Smooth muscle cell (in vitro differentiated cells): ENCODE measurements at regions not wholly inside any gene's neighbourhood (a gene's known extent, or its start where the extent isn't known, plus 50 kb on each side); places are given as distances from the start of the nearest gene placed in this dataset.
"Not testable (repeated sequence)": the region's sequence is repeated elsewhere in the genome, so short reads cannot be mapped to it uniquely, and the experiment has no call there.

ENCODE experiments used
- DNase-seq: peaks from one replicate; lab custom pipeline; 2025; ENCODE audit not compliant: unreplicated experiment; lab: John Stamatoyannopoulos, UW
- H2AFZ ChIP-seq: fragments of 200-600 bp; sonication (generic); 2 replicates; pipeline ENCODE4 v1.6.0; 2016; ENCODE audit warnings: antibody characterized with exemption, low read depth, mild to moderate bottlenecking
- H3F3A ChIP-seq: fragments of 200-600 bp; sonication (generic); 2 replicates; pipeline ENCODE4 v1.6.0; 2017; ENCODE audit warnings: antibody characterized with exemption, low read depth
- H3K27ac ChIP-seq: fragments of 200-600 bp; sonication (generic); 2 replicates; pipeline ENCODE4 v1.5.1; 2016; ENCODE audit warnings: low read depth, mild to moderate bottlenecking
- H3K27me3 ChIP-seq: fragments of 200-600 bp; sonication (generic); 2 replicates; pipeline ENCODE4 v1.6.1; 2016; ENCODE audit warnings: low read depth, mild to moderate bottlenecking
- H3K36me3 ChIP-seq: fragments of 200-600 bp; sonication (generic); 2 replicates; pipeline ENCODE4 v1.5.1; 2016; ENCODE audit warnings: low read depth
- H3K4me1 ChIP-seq: fragments of 200-600 bp; sonication (generic); 2 replicates; pipeline ENCODE4 v1.5.1; 2016; ENCODE audit warnings: low read depth
- H3K4me2 ChIP-seq: fragments of 200-600 bp; sonication (generic); 2 replicates; pipeline ENCODE4 v1.6.0; 2016; ENCODE audit warnings: mild to moderate bottlenecking
- H3K4me3 ChIP-seq: fragments of 200-600 bp; sonication (generic); 2 replicates; pipeline ENCODE4 v1.5.1; 2016; ENCODE audit warnings: mild to moderate bottlenecking
- H3K79me2 ChIP-seq: fragments of 200-600 bp; sonication (generic); 2 replicates; pipeline ENCODE4 v1.6.0; 2016; ENCODE audit warnings: low read depth, mild to moderate bottlenecking
- H3K9ac ChIP-seq: fragments of 200-600 bp; sonication (generic); 2 replicates; pipeline ENCODE4 v1.6.0; 2016; ENCODE audit warnings: low read depth
- H3K9me3 ChIP-seq: fragments of 200-600 bp; sonication (generic); replicated peaks from 2 replicates; pipeline ENCODE4 v1.5.1; 2016; ENCODE audit warnings: low read depth
- H4K20me1 ChIP-seq: fragments of 200-600 bp; sonication (generic); 2 replicates; pipeline ENCODE4 v1.6.0; 2016; ENCODE audit warnings: low read depth
- CTCF ChIP-seq: fragments of 200-600 bp; sonication (generic); IDR thresholded peaks from 2 replicates; pipeline ENCODE4 v1.5.1; 2017; ENCODE audit warnings: borderline replicate concordance, mild to moderate bottlenecking, antibody characterized with exemption; ENCODE audit not compliant: insufficient read depth, poor library complexity, severe bottlenecking
- WGBS: methylation state at CpG from one replicate; pipeline ENCODE4 v1.1.7; 2016; ENCODE audit warnings: low lambda C conversion rate; 5-methylcytosine and 5-hydroxymethylcytosine counted together

GRCh38 chr9:13911473-13911872 lies 402.5 kb downstream of the NFIB start:
- no peaks in the 10 kb centered on the region for H3F3A ChIP-seq
- H3K9me3 ChIP-seq, result no peaks in the 10 kb centered on the region
- no peaks in the 10 kb centered on the region for H4K20me1 ChIP-seq
- H3K36me3 ChIP-seq, result no peaks in the 10 kb centered on the region
- no peak overlapping the region for H3K27ac ChIP-seq
- H3K4me2 ChIP-seq, result no peak overlapping the region
- no peak for DNase-seq
- no peak overlapping the region for H3K9ac ChIP-seq
- H3K27me3 ChIP-seq, result no peaks in the 10 kb centered on the region
- no peak for TF ChIP-seq CTCF
- H3K4me3 ChIP-seq, result no peak overlapping the region
- 86% methylated on average over 2 of the region's 2 CpGs for WGBS
- H3K4me1 ChIP-seq, result no peaks in the 10 kb centered on the region
- no peaks in the 10 kb centered on the region for H3K79me2 ChIP-seq
- H2AFZ ChIP-seq, result no peak overlapping the region

GRCh38 chr9:13907842-13908241 lies 406.1 kb downstream of the NFIB start:
- WGBS, result 88% methylated on average over 3 of the region's 3 CpGs
- not testable (repeated sequence) for H3K4me1 ChIP-seq

GRCh38 chr9:13904746-13905145 lies 409.2 kb downstream of the NFIB start:
- H3K4me2 ChIP-seq, result no peak overlapping the region
- no peaks in the 10 kb centered on the region for H3K36me3 ChIP-seq
- DNase-seq, result no peak
- H3K79me2 ChIP-seq, result no peaks in the 10 kb centered on the region
- H3K27me3 ChIP-seq, result no peaks in the 10 kb centered on the region
- TF ChIP-seq CTCF, result no peak
- no peak overlapping the region for H3K4me3 ChIP-seq
- no peaks in the 10 kb centered on the region for H4K20me1 ChIP-seq
- H3F3A ChIP-seq, result no peaks in the 10 kb centered on the region
- H2AFZ ChIP-seq, result no peak overlapping the region
- H3K27ac ChIP-seq, result no peak overlapping the region
- no peak overlapping the region for H3K9ac ChIP-seq
- no peaks in the 10 kb centered on the region for H3K4me1 ChIP-seq
- H3K9me3 ChIP-seq, result no peaks in the 10 kb centered on the region

More at GRCh38 chr9:13907842-13908241, 406.1 kb downstream of the NFIB start:
- H3K79me2 ChIP-seq, H3K27me3 ChIP-seq, H4K20me1 ChIP-seq, H3K9me3 ChIP-seq, H2AFZ ChIP-seq, H3K4me2 ChIP-seq, H3F3A ChIP-seq, H3K36me3 ChIP-seq, H3K27ac ChIP-seq, H3K9ac ChIP-seq, H3K4me3 ChIP-seq, DNase-seq: not testable (repeated sequence)

GRCh38 chr9:13904311-13904710 lies 409.6 kb downstream of the NFIB start:
- WGBS, result 95% methylated on average over 4 of the region's 4 CpGs
- no peak overlapping the region for H3K9ac ChIP-seq
- H3F3A ChIP-seq, result no peaks in the 10 kb centered on the region
- no peaks in the 10 kb centered on the region for H3K79me2 ChIP-seq
- H2AFZ ChIP-seq, result no peak overlapping the region
- no peaks in the 10 kb centered on the region for H3K27me3 ChIP-seq
- no peak overlapping the region for H3K4me3 ChIP-seq
- no peak overlapping the region for H3K27ac ChIP-seq
- no peaks in the 10 kb centered on the region for H3K9me3 ChIP-seq
- no peak overlapping the region for H3K4me2 ChIP-seq
- no peak for DNase-seq
- no peaks in the 10 kb centered on the region for H4K20me1 ChIP-seq
- no peak for TF ChIP-seq CTCF
- H3K4me1 ChIP-seq, result no peaks in the 10 kb centered on the region
- H3K36me3 ChIP-seq, result no peaks in the 10 kb centered on the region
